Esophagus mucosa (tissue), 1 donor: ENCODE measurements at regions not wholly inside any gene's neighbourhood (a gene's known extent, or its start where the extent isn't known, plus 50 kb on each side); places are given as distances from the start of the nearest gene placed in this dataset.
"Not testable (repeated sequence)": the region's sequence is repeated elsewhere in the genome, so short reads cannot be mapped to it uniquely, and the experiment has no call there.

Experiments used
- ATAC-seq: fragments of 200-7000 bp; cut with Tn5 transposase; one replicate; pipeline ENCODE4 v1.9.1; 2020
- donor health status: DM: yes; HTN: yes; CAD: no.

- ATAC-seq = no peak
Observed at GRCh38 chr2:143948710-143949109, 571.2 kb downstream of the ZEB2 start.

GRCh38 chr2:143946436-143947391 lies 573.2 kb downstream of the ZEB2 start:
- no peak for ATAC-seq

DNA sequence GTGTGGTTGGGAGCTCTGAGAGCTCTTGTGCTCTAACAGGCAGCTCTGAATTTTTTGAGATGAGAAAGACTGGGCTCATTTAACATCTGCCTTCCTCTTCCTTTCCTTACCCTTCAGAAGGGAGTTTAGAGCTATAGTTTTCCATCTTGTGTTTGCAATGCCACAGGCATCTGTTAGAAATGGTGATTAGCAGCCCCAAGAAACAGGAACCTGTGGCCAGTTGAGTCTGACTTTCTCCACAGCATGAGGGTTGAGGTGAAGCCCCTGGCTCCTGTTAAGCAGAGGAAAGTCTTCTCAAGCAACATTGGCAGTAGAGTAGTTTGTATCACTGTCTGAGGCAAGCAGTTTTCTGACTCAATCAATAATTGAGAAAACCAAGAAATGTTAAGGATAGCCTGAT lies 577.4 kb downstream of the ZEB2 start:
- no peak for ATAC-seq

DNA sequence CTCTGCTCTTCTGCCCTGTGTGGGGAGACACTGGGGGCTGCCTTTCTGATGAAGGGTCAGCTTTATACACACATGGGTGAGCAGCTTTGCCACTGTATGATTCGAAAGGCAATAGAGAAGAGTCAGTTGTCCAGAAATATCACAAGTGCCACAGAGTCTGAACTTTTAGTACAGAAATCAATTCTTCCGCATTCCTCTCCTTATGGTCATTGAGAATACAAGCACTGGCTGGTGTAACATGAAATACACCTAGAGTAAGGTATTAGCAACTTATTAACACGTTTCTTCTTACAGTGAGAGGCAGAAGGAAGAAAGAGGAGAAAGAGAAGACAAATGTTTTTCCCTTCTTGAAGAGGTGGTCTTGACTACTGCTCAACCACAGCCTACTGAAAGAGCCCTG lies 579.2 kb downstream of the ZEB2 start:
- ATAC-seq = no peak

GRCh38 chr2:143939626-143940330 lies 580.1 kb downstream of the ZEB2 start:
- ATAC-seq = no peak

GRCh38 chr2:143937723-143938350 lies 582.1 kb downstream of the ZEB2 start:
- ATAC-seq = no peak

GRCh38 chr2:143936848-143937722 lies 582.8 kb downstream of the ZEB2 start:
- ATAC-seq = peak; percentile 59

DNA sequence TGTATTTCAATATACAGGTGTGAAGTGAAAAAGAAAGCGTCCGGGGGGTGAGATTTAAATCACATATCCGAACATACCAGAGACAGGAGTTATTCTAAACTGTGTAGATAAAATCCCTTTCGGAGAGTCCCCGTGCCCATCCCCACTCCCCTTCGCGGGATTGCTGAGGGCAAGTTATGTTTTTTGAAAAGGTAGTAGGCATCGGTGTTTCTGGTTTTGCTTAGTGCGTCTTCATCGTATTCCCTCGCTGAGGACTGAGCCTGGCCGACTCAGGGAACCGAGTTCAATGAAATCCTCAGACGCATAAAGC lies 583.4 kb downstream of the ZEB2 start:
- no peak for ATAC-seq

- no peak for ATAC-seq
Observed at GRCh38 chr2:143935482-143935752, 584.5 kb downstream of the ZEB2 start.

GRCh38 chr2:143934626-143935481 lies 585.1 kb downstream of the ZEB2 start:
- no peak for ATAC-seq

DNA sequence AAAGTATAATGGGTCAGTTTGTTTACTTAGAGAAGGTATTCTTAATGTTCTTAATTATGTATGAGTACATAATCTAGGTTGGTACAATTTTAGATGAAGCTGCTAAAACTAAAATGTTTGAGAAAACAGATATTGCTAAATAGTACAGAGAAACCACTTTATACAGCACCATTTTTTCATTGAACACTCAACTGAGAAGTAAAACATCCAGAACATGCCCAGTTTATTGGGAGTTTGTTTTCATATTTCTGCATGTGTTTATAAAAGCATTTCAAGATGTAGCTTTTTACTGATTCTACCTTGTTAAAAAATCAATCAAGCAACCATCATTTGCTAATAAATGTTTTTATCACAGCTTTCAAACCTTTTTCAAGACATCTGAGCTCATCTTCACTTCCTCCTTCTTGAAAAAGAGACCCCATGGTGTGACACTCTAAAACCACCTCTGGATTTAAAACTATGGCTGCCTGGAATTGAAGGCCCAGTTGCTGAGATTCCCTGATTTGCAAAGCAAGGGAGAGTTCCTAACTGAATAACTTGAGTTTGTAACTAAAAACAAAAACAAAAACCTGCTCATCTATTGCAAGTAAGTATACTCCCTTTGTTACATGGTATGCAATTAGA lies 585.9 kb downstream of the ZEB2 start:
- ATAC-seq = no peak

- no peak for ATAC-seq
Observed at GRCh38 chr2:143930891-143931290, 589.0 kb downstream of the ZEB2 start.

- ATAC-seq = no peak
Observed at GRCh38 chr2:143928613-143929012, 591.3 kb downstream of the ZEB2 start.

- ATAC-seq = no peak
Observed at GRCh38 chr2:143928184-143928583, 591.7 kb downstream of the ZEB2 start.

DNA sequence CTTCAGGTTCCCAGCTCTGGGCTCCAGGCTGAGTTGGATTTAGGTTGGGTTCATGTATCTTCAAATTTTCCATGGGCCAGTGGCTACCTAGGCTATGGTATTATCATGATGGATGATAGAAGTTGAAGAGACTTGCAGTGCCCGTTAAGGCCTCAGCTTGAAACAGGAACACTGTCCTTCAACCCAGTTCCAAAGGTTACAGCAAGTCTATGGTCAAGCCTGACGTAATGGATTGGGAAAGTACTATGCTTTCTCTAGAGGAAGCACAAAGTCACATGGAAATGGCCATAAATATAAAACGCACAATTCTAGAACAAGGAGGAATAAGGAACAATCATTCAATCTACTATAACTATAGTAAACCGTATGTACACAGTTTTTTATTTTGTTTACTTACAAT lies 593.2 kb downstream of the ZEB2 start:
- no peak for ATAC-seq

GRCh38 chr2:143922261-143922830 lies 597.6 kb downstream of the ZEB2 start:
- not testable (repeated sequence) for ATAC-seq

- ATAC-seq = no peak
Observed at GRCh38 chr2:143918465-143918989, 601.4 kb downstream of the ZEB2 start.

GRCh38 chr2:143916781-143917180 lies 603.1 kb downstream of the ZEB2 start:
- ATAC-seq = no peak

GRCh38 chr2:143909577-143910353 lies 610.2 kb downstream of the ZEB2 start:
- ATAC-seq = no peak

DNA sequence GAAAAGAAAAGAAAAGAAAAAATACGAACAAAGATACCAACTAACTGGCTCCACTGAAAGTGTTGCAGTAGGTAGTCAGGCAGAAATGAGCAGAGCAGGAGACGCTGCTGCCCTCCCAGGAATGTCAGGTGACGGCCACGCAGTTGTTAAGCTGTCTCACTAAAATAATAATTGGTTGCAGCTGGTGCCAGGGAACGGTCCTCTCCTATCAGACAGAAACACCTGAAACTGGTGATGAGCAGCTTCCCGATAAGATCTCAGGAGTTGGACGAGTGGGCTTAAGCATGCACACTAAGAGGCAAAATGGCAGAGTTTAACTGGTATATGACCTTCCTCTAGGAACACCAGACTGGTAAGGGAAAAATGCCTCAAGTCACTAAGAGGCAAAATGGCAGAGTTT lies 611.1 kb downstream of the ZEB2 start:
- ATAC-seq = no peak
